Left ventricle myocardium inferior (tissue), 1 donor: ENCODE measurements at regions not wholly inside any gene's neighbourhood (a gene's known extent, or its start where the extent isn't known, plus 50 kb on each side); places are given as distances from the start of the nearest gene placed in this dataset.

ENCODE experiments used
- DNase-seq: peaks from one replicate; pipeline ENCODE4 v3.0.0-alpha.2; 2020
- H3K27ac ChIP-seq: fragments of 200-600 bp; replicated peaks from 2 replicates; pipeline ENCODE4 v1.8.0; 2021
- H3K27me3 ChIP-seq: fragments of 200-600 bp; 2 replicates; pipeline ENCODE4 v1.8.0; 2021; ENCODE audit warnings: low read depth
- H3K36me3 ChIP-seq: fragments of 200-600 bp; 2 replicates; pipeline ENCODE4 v1.8.0; 2021
- H3K4me1 ChIP-seq: fragments of 200-600 bp; 2 replicates; pipeline ENCODE4 v1.8.0; 2021
- H3K4me3 ChIP-seq: fragments of 200-600 bp; 2 replicates; pipeline ENCODE4 v1.8.0; 2021; ENCODE audit warnings: mild to moderate bottlenecking, moderate library complexity
- H3K9me3 ChIP-seq: fragments of 200-600 bp; replicated peaks from 2 replicates; pipeline ENCODE4 v1.8.0; 2021
- intact Hi-C: fragments of 100-400 bp; cut with micrococcal nuclease; formaldehyde crosslinking; loops from one replicate; pipeline ENCODE4 v1.11.0; 2022
- TF ChIP-seq, protein P1 (sequence below): fragments of 200-600 bp; IDR thresholded peaks from 2 replicates; pipeline ENCODE4 v1.8.0; 2021; ENCODE audit warnings: antibody characterized with exemption, mild to moderate bottlenecking, borderline replicate concordance
- donor health status: DM: no; HTN: yes; CAD: no; lungs with severe emphysema.

DNA sequence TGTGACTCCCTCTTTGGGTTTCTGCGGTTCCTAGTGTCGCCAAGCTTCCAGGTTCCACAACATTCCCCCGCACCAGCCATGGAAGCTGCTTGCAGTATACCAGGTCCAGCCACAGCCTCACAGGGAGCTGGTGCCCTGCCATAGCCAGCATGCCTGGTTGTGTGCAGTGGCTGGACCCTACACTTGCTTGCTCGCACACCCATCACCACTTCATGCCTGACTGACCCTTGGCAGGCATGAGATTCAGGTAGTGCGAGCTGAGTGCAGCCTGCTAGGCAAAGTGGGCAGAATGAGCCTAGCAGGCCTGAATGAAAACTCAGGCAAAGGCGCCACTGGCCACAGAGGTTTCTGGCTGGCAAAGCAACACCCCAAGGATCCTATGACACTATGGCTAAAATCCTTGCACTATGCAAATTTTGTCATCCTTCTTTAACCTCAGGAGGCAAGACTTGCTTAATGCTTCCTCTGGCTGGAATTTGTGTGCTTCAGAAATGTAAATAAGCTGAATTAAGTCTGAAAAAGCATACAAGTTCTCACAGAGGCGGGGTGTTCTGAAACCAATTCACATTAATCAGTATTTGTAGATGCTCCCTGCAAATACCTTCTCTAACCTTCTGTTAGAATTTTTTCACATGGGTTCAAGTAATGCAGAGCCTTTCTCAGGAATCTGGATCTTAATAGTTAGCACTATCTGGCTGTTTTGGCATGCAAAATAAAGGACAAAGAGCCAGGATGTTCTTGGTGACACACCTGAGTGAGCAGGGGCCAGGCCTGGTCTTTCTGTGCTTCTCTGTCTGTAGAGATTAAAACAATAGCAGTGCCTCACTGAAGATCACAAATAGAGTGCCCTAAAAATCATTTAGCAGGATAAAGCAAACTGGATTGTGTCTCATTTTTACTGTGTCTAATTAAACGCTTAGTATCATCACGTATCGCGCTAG lies 256.9 kb downstream of the GPATCH2 start:
- no peaks in the 10 kb centered on the region for H3K36me3 ChIP-seq
- no peaks in the 10 kb centered on the region for H3K27me3 ChIP-seq
- intact Hi-C loops, result no loop called here
- no peaks in the 10 kb centered on the region for H3K4me1 ChIP-seq
- TF ChIP-seq, protein P1, sequence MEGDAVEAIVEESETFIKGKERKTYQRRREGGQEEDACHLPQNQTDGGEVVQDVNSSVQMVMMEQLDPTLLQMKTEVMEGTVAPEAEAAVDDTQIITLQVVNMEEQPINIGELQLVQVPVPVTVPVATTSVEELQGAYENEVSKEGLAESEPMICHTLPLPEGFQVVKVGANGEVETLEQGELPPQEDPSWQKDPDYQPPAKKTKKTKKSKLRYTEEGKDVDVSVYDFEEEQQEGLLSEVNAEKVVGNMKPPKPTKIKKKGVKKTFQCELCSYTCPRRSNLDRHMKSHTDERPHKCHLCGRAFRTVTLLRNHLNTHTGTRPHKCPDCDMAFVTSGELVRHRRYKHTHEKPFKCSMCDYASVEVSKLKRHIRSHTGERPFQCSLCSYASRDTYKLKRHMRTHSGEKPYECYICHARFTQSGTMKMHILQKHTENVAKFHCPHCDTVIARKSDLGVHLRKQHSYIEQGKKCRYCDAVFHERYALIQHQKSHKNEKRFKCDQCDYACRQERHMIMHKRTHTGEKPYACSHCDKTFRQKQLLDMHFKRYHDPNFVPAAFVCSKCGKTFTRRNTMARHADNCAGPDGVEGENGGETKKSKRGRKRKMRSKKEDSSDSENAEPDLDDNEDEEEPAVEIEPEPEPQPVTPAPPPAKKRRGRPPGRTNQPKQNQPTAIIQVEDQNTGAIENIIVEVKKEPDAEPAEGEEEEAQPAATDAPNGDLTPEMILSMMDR, result no peak
- H3K4me3 ChIP-seq, result no peak overlapping the region
- DNase-seq, result no peak
- peaks cover 35% of the 10 kb centered on the region for H3K9me3 ChIP-seq
- H3K27ac ChIP-seq, result no peak overlapping the region

DNA sequence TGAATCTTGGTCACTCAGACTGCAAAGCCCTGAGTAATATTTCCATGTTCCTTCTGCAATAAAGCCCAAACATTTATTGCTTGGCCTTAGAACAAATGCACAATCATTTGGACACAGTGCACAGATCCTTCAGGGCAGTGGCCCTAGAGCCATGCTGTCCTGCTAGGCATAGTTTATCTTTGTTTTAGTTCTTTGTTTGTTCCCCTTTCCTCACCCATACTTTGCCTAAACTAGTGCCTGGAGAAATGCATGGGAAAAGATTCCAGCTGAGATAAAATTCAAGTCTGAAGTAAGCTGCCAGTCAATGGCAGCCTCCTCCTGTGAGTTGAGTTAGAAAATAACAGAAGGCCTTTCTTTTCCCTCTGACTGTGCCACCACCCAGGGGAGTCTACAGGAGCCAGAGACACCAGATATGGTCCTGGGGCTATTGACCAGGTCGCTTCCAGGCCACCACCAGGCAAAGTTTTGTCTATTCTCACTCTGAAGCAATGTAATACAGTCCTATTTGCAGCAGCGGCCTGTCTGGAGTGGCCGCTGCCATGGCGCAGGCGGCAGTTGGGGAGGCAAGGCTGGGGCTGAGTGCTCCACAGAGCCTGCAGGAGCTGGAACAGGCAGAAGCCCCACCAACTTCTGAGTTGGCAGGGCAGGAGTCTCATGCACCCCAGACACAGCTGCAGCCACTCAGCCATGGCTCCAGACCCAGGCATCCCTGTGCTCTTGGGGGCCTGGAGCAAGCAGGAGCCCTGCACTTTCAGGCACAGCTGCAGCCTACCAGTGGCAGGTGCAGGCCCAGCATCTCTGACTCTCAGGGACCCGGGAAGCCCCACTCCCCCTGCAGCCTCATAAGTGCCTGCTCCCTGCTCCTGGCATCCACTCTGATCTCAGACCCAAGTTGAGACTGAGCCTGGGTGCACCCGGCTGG lies 258.6 kb downstream of the GPATCH2 start:
- Histone ChIP-seq H3K36me3 (no peaks in the 10 kb centered on the region), H3K27ac (no peak overlapping the region), H3K9me3 (peaks cover 23% of the 10 kb centered on the region), H3K4me3 (no peak overlapping the region), H3K27me3 (no peaks in the 10 kb centered on the region), H3K4me1 (no peaks in the 10 kb centered on the region)
- intact Hi-C loops, result no loop called here
- TF ChIP-seq, protein P1, result no peak
- DNase-seq, result no peak

DNA sequence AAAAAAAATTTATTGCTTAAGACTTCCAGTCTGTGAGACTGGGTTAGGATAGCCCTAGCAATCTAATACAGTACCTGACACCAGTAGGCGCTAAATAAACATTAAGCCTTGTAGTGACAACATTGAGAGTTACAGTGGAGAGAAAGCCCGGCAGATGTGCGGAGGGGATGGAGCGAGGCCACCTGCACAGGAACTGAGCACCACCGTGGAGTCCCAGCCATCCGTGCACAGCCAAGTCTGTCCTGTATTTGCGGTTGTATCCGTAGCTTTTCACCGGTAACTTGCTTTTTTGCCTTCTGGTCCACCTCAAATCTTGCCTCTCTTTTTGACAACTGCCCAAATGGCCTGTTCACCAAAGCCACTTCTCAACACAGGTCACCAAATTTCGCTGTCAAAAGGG lies 260.1 kb downstream of the GPATCH2 start:
- Histone ChIP-seq H3K4me3 (no peak overlapping the region), H3K27me3 (no peaks in the 10 kb centered on the region), H3K4me1 (no peaks in the 10 kb centered on the region), H3K27ac (no peak overlapping the region), H3K9me3 (peaks cover 17% of the 10 kb centered on the region), H3K36me3 (no peaks in the 10 kb centered on the region)
- DNase-seq, result no peak
- intact Hi-C loops, result no loop called here
- TF ChIP-seq, protein P1, result no peak

DNA sequence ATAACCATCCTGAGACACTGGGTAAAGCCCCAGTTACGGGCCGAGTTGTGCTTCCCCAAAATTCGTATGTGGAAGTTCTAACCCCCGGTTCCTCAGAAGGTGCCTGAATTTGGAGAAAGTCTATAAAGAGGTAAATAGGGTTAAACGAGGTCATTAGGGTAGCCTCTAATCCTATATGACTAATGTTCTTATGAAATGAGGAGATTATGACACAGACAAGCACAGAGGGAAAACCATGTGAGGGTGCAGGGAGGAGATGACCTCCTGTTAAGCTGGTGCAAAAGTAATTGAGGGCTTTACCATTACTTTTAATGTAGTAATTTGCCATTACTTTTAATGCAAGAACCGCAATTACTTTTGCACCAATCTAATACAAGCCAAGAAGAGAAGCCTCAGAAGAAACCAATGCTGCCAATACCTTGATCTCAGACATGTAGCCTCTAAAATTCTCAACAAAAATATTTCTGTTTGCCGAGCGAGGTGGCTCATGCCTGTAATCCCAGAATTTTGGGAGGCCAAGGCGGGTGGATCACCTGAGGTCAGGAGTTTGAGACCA lies 260.8 kb downstream of the GPATCH2 start:
- Histone ChIP-seq H3K9me3 (peaks cover 17% of the 10 kb centered on the region), H3K27ac (no peak overlapping the region), H3K4me3 (no peak overlapping the region), H3K36me3 (no peaks in the 10 kb centered on the region), H3K27me3 (no peaks in the 10 kb centered on the region), H3K4me1 (no peaks in the 10 kb centered on the region)
- no peak for DNase-seq
- intact Hi-C loops, result no loop called here
- TF ChIP-seq, protein P1, result no peak

DNA sequence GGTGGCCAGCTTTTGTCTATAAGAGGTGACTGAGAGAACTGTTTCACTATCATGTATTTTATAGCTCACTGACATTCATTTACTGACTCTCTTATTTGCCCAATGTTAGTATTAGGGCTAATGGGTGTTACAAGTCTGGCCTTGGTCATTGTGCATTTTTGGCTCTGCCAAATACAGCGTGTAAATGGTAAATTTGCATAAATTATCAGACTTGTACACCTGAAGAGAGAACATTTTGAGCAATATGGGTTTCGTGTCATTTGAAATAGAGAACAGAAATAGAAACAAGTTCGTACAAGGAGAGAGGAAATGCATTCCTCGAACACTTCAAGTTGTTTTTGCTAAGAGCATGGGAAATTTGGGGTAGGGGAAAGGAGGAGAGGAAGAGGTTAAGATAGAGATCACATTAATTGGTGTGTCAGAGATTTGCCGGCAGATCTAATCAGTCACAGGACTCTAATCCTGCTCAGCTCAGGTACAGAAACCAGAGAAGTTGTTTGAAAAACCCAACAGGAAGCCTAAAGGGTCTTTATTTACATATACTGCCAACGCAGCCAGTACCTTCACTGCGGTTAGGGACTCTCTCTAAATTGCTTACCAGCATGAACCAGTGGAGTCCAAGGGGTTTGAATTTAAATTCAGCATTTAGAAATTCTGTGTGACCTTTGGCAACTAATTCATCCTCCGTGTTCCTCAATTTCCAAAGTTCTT lies 261.5 kb downstream of the GPATCH2 start:
- TF ChIP-seq, protein P1, result no peak
- intact Hi-C loops, result no loop called here
- DNase-seq, result no peak

More for the DNA sequence above, 261.5 kb downstream of the GPATCH2 start:
- no peaks in the 10 kb centered on the region for H3K4me1 ChIP-seq
- peaks cover 16% of the 10 kb centered on the region for H3K9me3 ChIP-seq
- no peak overlapping the region for H3K4me3 ChIP-seq
- H3K27ac ChIP-seq, result no peak overlapping the region
- H3K27me3 ChIP-seq, result no peaks in the 10 kb centered on the region
- no peaks in the 10 kb centered on the region for H3K36me3 ChIP-seq
